K562 (cell line): ENCODE measurements at regions not wholly inside any gene's neighbourhood (a gene's known extent, or its start where the extent isn't known, plus 50 kb on each side); places are given as distances from the start of the nearest gene placed in this dataset.

Source experiments
- ATAC-seq: fragments of 200-7000 bp; cut with Tn5 transposase; 3 replicates; pipeline ENCODE4 v1.9.1; 2020; ENCODE audit warnings: moderate library complexity
- BruUV-seq: library from RNA; stranded (reverse); fragments of 400-500 nt; replicated peaks from 2 replicates; lab custom pipeline; 2021; lab: Mats Ljungman, UMichigan
- CTCF ChIA-PET: fragments of 300-600 bp; formaldehyde crosslinking; extraction: SDS; loops from one replicate; lab custom pipeline; 2021; ENCODE audit warnings: low intra/inter-chr PET ratio; lab: Yijun Ruan, JAX
- POLR2A ChIA-PET: fragments of 300-600, 350-650 bp; sonication (Branson Sonifier 250); formaldehyde crosslinking; extraction: SDS; loops from one replicate; lab custom pipeline; 2021; ENCODE audit warnings: antibody characterized with exemption, inconsistent platforms; lab: Yijun Ruan, JAX
- DNase-seq, 4 experiments: peaks; one replicate each; pipeline versions ENCODE4 v3.0.0 to v3.0.0-alpha.2; 2011 to 2018; ENCODE audit warnings: low spot score in 3 of 4, mixed read lengths in 3 of 4; ENCODE audit errors: extremely low read depth in 1 of 4
- FAIRE-seq: peaks from 2 replicates; lab custom pipeline; 2011; peaks lifted over from hg19 to GRCh38; lab: Jason Lieb, UNC
- H2AFZ ChIP-seq: 2 replicates; pipeline ENCODE4 v1.6.0; 2011; ENCODE audit warnings: low read depth, low read length, control low read depth, inconsistent platforms
- H3K27ac ChIP-seq: fragments of 200-600 bp; 3 replicates; pipeline ENCODE4 v1.8.0; 2011; ENCODE audit warnings: low read depth, mild to moderate bottlenecking, control low read depth, inconsistent platforms, low read length, moderate library complexity, mixed read lengths; ENCODE audit errors: extremely low read depth
- H3K27me3 ChIP-seq, 2 experiments: fragments of 300-600 bp in 1 of 2; 2 replicates in 1 of 2; 3 replicates in 1 of 2; pipeline versions ENCODE4 v1.6.0 to v1.8.0; 2011; ENCODE audit warnings: inconsistent platforms in 2 of 2, low read length in 2 of 2, mild to moderate bottlenecking in 1 of 2, mixed read lengths in 1 of 2, moderate library complexity in 1 of 2; ENCODE audit not compliant: control insufficient read depth in 2 of 2, insufficient read depth in 2 of 2
- H3K36me3 ChIP-seq: fragments of 300-600 bp; 3 replicates; pipeline ENCODE4 v1.8.0; 2011; ENCODE audit warnings: mild to moderate bottlenecking, low read length, inconsistent platforms; ENCODE audit not compliant: control insufficient read depth, insufficient read depth
- H3K4me1 ChIP-seq, 2 experiments: fragments of 200-600 bp in 1 of 2; replicated peaks in 1 of 2; 2 replicates in 1 of 2; 3 replicates in 1 of 2; pipeline versions ENCODE4 v1.5.1 to v1.8.0; 2011; ENCODE audit warnings: inconsistent platforms in 2 of 2, low read length in 2 of 2, mild to moderate bottlenecking in 1 of 2, mixed read lengths in 1 of 2, moderate library complexity in 1 of 2; ENCODE audit not compliant: control insufficient read depth in 2 of 2, insufficient read depth in 2 of 2
- H3K4me2 ChIP-seq: 2 replicates; pipeline ENCODE4 v1.6.1; 2011; ENCODE audit warnings: low read length, control low read depth, inconsistent platforms, mixed read lengths; ENCODE audit not compliant: insufficient read depth
- H3K4me3 ChIP-seq: fragments of 200-600 bp; sonication (generic), shearing (Covaris generic); 2 replicates; pipeline ENCODE4 v1.5.1; 2016; ENCODE audit warnings: control low read depth, inconsistent platforms
- H3K79me2 ChIP-seq: fragments of 200-600 bp; 3 replicates; pipeline ENCODE4 v1.8.0; 2011; ENCODE audit warnings: low read length, inconsistent platforms; ENCODE audit not compliant: control insufficient read depth, insufficient read depth
- H3K9ac ChIP-seq, 2 experiments: 2 replicates each; pipeline versions ENCODE4 v1.6.0 to v1.6.1; 2011; ENCODE audit warnings: low read depth in 2 of 2, low read length in 2 of 2, control low read depth in 1 of 2, inconsistent platforms in 1 of 2, mild to moderate bottlenecking in 1 of 2, mixed read lengths in 1 of 2; ENCODE audit not compliant: insufficient read depth in 1 of 2
- H3K9me1 ChIP-seq: one replicate; pipeline ENCODE4 v1.6.0; 2011; ENCODE audit warnings: inconsistent platforms, mild to moderate bottlenecking, low read length, moderate library complexity; ENCODE audit not compliant: control insufficient read depth, insufficient read depth
- H3K9me3 ChIP-seq: replicated peaks from 2 replicates; pipeline ENCODE4 v1.5.1; 2011; ENCODE audit warnings: low read depth, low read length, inconsistent platforms; ENCODE audit not compliant: control insufficient read depth, insufficient read depth
- H4K20me1 ChIP-seq: replicated peaks from 2 replicates; pipeline ENCODE4 v1.6.1; 2011; ENCODE audit warnings: low read length, inconsistent platforms, mixed read lengths; ENCODE audit not compliant: control insufficient read depth, insufficient read depth
- ARID1B ChIP-seq: fragments of 450-650 bp; IDR thresholded peaks from 2 replicates; pipeline ENCODE4 v1.6.1; 2016; ENCODE audit warnings: antibody characterized with exemption, mild to moderate bottlenecking, inconsistent platforms
- POLR2AphosphoS2 ChIP-seq: IDR thresholded peaks from 2 replicates; pipeline ENCODE4 v1.6.1; 2012; ENCODE audit warnings: low read length, improper control_type of control experiment
- SMAD1 ChIP-seq: fragments of 150-350 bp; IDR thresholded peaks from 2 replicates; pipeline ENCODE4 v1.6.1; 2014; ENCODE audit warnings: low read length, low read depth; ENCODE audit not compliant: partially characterized antibody
- ZFX ChIP-seq: sonication (generic); formaldehyde crosslinking; IDR thresholded peaks from 2 replicates; pipeline ENCODE4 v1.8.0; 2022; ENCODE audit warnings: mild to moderate bottlenecking, missing genetic modification reagents, moderate library complexity
- ZNF75A ChIP-seq: fragments of 450-650 bp; formaldehyde crosslinking; IDR thresholded peaks from 2 replicates; pipeline ENCODE4 v1.4.0; 2020; ENCODE audit warnings: mild to moderate bottlenecking
- WGBS: fragments of 100-300 bp; shearing (Covaris generic); methylation state at CpG from one replicate; pipeline ENCODE4 v1.1.6; 2016; ENCODE audit warnings: low coverage, mixed read lengths; ENCODE audit not compliant: insufficient coverage; ENCODE audit errors: missing lambda C conversion rate; 5-methylcytosine and 5-hydroxymethylcytosine counted together
- in situ Hi-C: fragments of 300-500 bp; cut with MboI; formaldehyde crosslinking; loops from 4 replicates; pipeline ENCODE4 v1.15.0; 2018; ENCODE audit warnings: inconsistent platforms, mixed read lengths
- intact Hi-C: fragments of 100-400 bp; cut with micrococcal nuclease; formaldehyde crosslinking; loops from 2 replicates; pipeline ENCODE4 v1.14.2; 2022
- TF ChIP-seq, protein P1 (sequence below): fragments of 450-650 bp; IDR thresholded peaks from 2 replicates; pipeline ENCODE4 v1.6.1; 2016; ENCODE audit warnings: mild to moderate bottlenecking
- TF ChIP-seq, protein P2 (sequence below), 2 experiments: fragments of 450-650 bp; IDR thresholded peaks; 2 replicates each; pipeline ENCODE4 v1.6.1; 2016; ENCODE audit warnings: mild to moderate bottlenecking in 2 of 2, borderline replicate concordance in 1 of 2, low read depth in 1 of 2, moderate library complexity in 1 of 2
- TF ChIP-seq, protein P3 (sequence below): fragments of 450-650 bp; formaldehyde crosslinking; IDR thresholded peaks from 2 replicates; pipeline ENCODE4 v1.4.0; 2022; ENCODE audit warnings: missing genetic modification characterization
- TF ChIP-seq, protein P4 (sequence below), 2 experiments: fragments of 450-650 bp in 1 of 2; sonication (generic) in 1 of 2; formaldehyde crosslinking in 1 of 2; IDR thresholded peaks in 1 of 2; conservative IDR thresholded peaks in 1 of 2; 2 replicates each; pipeline versions ENCODE4 v1.6.1 to v1.8.1; 2016 to 2023; ENCODE audit warnings: mild to moderate bottlenecking in 2 of 2, moderate library complexity in 2 of 2, inconsistent platforms in 1 of 2, missing genetic modification reagents in 1 of 2

DNA sequence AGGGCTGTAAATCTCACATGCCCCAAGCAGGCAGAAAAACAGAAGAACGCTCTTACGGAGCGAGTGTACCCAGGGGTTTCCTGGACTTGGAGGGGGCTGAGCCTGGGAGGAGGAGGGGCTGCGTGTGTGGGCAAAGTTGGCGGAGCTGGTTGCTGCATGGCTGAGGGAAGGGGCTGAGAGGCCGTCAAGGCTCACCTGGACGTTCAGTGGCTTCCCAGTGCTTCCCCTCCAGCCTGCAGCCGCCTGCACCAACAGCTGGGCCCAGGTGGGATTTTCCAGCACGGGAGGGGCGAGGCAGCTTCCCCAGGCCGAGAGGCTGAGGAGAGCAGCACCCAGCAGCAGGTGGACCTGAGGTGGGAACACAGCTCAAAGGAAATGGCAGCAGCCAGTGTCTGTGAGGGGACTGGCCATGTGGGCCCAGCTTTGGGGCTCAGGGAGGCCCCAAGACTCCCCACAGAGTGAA, 70.6 kb upstream of the CTDP1 start:
- H3K4me2 ChIP-seq: no peak overlapping the region
- no peak overlapping the region for H2AFZ ChIP-seq
- H3K27ac ChIP-seq: no peak overlapping the region
- H3K27me3 ChIP-seq: peaks cover 0 to 7% of the 10 kb centered on the region in 2 experiments; a peak in 3 of 5 replicates
- no TSS peak for BruUV-seq
- DNase-seq (no peak), ATAC-seq (no peak), FAIRE-seq (no peak)
- no peaks in the 10 kb centered on the region for H4K20me1 ChIP-seq
- no peak overlapping the region for H3K4me3 ChIP-seq
- in situ Hi-C loops: no loop called here
- 46% methylated on average over 5 of the region's 11 CpGs for WGBS
- H3K4me1 ChIP-seq: peaks cover 11 to 64% of the 10 kb centered on the region in 2 experiments; a peak in 4 of 5 replicates
- no peaks in the 10 kb centered on the region for H3K9me3 ChIP-seq
- no peaks in the 10 kb centered on the region for H3K9me1 ChIP-seq
- intact Hi-C loops: no loop called here
- ChIA-PET CTCF (no interaction called here), POLR2A (interaction anchor here (0.6 kb wide), 1 partner anchor 379 kb away, joined by 3 read pairs; the partner anchor contains the start of gene TXNL4A)
- H3K79me2 ChIP-seq: no peaks in the 10 kb centered on the region
- H3K36me3 ChIP-seq: no peaks in the 10 kb centered on the region
- H3K9ac ChIP-seq: no peak overlapping the region; a peak in 1 of 4 replicates
- TF ChIP-seq, protein P1, sequence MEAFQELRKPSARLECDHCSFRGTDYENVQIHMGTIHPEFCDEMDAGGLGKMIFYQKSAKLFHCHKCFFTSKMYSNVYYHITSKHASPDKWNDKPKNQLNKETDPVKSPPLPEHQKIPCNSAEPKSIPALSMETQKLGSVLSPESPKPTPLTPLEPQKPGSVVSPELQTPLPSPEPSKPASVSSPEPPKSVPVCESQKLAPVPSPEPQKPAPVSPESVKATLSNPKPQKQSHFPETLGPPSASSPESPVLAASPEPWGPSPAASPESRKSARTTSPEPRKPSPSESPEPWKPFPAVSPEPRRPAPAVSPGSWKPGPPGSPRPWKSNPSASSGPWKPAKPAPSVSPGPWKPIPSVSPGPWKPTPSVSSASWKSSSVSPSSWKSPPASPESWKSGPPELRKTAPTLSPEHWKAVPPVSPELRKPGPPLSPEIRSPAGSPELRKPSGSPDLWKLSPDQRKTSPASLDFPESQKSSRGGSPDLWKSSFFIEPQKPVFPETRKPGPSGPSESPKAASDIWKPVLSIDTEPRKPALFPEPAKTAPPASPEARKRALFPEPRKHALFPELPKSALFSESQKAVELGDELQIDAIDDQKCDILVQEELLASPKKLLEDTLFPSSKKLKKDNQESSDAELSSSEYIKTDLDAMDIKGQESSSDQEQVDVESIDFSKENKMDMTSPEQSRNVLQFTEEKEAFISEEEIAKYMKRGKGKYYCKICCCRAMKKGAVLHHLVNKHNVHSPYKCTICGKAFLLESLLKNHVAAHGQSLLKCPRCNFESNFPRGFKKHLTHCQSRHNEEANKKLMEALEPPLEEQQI: no peak
- TF ChIP-seq, protein P2, sequence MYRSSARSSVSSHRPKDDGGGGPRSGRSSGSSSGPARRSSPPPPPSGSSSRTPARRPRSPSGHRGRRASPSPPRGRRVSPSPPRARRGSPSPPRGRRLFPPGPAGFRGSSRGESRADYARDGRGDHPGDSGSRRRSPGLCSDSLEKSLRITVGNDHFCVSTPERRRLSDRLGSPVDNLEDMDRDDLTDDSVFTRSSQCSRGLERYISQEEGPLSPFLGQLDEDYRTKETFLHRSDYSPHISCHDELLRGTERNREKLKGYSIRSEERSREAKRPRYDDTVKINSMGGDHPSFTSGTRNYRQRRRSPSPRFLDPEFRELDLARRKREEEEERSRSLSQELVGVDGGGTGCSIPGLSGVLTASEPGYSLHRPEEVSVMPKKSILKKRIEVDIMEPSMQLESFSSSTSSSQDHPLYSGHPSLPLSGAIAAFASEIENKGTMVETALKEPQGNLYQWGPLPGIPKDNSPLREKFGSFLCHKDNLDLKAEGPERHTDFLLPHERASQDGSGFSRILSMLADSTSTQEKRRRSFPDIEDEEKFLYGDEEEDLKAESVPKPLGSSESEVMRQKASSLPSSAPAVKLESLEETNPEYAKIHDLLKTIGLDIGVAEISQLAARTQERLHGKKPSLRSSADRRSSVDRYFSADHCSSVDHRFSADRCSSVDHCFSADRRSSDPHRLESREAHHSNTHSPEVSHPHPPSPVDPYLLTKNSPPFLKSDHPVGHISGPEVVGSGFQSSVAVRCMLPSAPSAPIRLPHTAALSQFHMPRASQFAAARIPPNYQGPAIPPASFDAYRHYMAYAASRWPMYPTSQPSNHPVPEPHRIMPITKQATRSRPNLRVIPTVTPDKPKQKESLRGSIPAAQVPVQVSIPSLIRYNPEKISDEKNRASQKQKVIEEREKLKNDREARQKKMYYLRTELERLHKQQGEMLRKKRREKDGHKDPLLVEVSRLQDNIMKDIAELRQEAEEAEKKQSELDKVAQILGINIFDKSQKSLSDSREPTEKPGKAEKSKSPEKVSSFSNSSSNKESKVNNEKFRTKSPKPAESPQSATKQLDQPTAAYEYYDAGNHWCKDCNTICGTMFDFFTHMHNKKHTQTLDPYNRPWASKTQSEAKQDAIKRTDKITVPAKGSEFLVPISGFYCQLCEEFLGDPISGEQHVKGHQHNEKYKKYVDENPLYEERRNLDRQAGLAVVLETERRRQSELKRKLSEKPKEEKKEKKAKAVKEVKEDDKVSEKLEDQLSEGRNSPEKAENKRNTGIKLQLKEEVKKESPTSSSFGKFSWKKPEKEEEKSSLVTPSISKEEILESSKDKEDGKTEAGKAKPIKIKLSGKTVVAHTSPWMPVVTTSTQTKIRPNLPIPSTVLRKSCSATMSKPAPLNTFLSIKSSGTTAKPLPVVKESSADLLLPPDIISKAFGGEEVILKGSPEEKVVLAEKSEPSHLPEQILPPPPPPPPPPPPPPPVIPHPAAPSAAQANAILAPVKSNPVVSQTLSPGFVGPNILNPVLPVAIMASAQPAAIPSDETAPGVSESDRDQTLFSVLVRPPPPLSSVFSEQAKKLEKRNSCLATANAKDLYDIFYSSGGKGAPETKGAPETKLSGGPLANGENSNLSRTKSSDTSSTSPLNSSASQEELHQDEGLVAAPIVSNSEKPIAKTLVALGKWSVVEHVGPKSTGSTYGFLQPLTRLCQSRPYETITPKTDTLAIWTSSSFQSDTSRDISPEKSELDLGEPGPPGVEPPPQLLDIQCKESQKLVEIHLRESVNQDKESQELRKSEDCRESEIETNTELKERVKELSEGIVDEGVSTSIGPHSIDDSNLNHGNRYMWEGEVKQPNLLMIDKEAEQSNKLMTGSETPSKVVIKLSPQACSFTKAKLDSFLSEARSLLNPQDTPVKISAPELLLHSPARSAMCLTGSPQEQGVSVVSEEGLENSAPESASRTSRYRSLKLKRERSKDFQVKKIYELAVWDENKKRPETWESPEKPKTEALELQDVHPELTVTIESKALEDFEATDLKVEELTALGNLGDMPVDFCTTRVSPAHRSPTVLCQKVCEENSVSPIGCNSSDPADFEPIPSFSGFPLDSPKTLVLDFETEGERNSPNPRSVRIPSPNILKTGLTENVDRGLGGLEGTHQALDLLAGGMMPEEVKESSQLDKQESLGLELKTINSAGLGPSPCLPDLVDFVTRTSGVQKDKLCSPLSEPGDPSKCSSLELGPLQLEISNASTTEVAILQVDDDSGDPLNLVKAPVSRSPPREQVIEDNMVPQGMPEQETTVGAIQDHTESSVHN (IDR thresholded peaks at IDR 0.05; ENCODE audit: borderline replicate concordance in 1 of 2, low read depth in 1 of 2): no peak
- TF ChIP-seq ZFX (CRISPR knock-in tag): no peak
- no peak for TF ChIP-seq POLR2AphosphoS2
- TF ChIP-seq, protein P3, sequence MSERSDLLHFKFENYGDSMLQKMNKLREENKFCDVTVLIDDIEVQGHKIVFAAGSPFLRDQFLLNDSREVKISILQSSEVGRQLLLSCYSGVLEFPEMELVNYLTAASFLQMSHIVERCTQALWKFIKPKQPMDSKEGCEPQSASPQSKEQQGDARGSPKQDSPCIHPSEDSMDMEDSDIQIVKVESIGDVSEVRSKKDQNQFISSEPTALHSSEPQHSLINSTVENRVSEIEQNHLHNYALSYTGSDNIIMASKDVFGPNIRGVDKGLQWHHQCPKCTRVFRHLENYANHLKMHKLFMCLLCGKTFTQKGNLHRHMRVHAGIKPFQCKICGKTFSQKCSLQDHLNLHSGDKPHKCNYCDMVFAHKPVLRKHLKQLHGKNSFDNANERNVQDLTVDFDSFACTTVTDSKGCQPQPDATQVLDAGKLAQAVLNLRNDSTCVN: no peak
- no peak for TF ChIP-seq ARID1B
- TF ChIP-seq, protein P4, sequence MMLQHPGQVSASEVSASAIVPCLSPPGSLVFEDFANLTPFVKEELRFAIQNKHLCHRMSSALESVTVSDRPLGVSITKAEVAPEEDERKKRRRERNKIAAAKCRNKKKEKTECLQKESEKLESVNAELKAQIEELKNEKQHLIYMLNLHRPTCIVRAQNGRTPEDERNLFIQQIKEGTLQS (IDR thresholded peaks at IDR 0.05): no peak
- TF ChIP-seq, protein P4 (CRISPR knock-in tag; conservative IDR thresholded peaks at IDR 0.05): no peak
- no peak for TF ChIP-seq SMAD1
- no peak for TF ChIP-seq ZNF75A (CRISPR knock-in tag)
